Right lobe of liver (tissue), 6 donors: ENCODE measurements at regions not wholly inside any gene's neighbourhood (a gene's known extent, or its start where the extent isn't known, plus 50 kb on each side); places are given as distances from the start of the nearest gene placed in this dataset.

Experiments used
- ATAC-seq, 4 donors: fragments of 200-7000 bp; cut with Tn5 transposase; one replicate each; pipeline ENCODE4 v1.9.1; 2020; ENCODE audit warnings: mild to moderate bottlenecking in 4 of 4, moderate library complexity in 4 of 4
- DNase-seq, 3 donors: peaks; one replicate each; pipeline ENCODE4 v3.0.0-alpha.2; 2020
- H3K27ac ChIP-seq, 3 donors: fragments of 200-600 bp; one replicate each; pipeline ENCODE4 v1.8.0; 2022
- H3K27me3 ChIP-seq, 2 donors: fragments of 200-600 bp; one replicate each; pipeline ENCODE4 v1.8.0; 2022
- H3K36me3 ChIP-seq, 4 donors: fragments of 200-600 bp; sonication (generic) in 1 of 4; one replicate each; pipeline versions ENCODE4 v1.5.1 to v1.8.0; 2017 to 2022; ENCODE audit warnings: control low read depth in 1 of 4
- H3K4me1 ChIP-seq, 4 donors: fragments of 200-600 bp; sonication (generic) in 1 of 4; one replicate each; pipeline versions ENCODE4 v1.5.1 to v1.8.0; 2017 to 2022; ENCODE audit warnings: control low read depth in 1 of 4
- H3K4me3 ChIP-seq, 3 donors: fragments of 200-600 bp; one replicate each; pipeline ENCODE4 v1.8.0; 2022
- H3K9me3 ChIP-seq, 4 donors: fragments of 200-600 bp; sonication (generic) in 1 of 4; one replicate each; pipeline versions ENCODE4 v1.5.1 to v1.8.0; 2017 to 2022; ENCODE audit warnings: control low read depth in 1 of 4
- CTCF ChIP-seq, 4 donors: fragments of 200-600 bp in 3 of 4; fragments of 450-650 bp in 1 of 4; IDR thresholded peaks; one replicate each; pipeline versions ENCODE4 v1.5.1 to v1.8.0; 2016 to 2022; ENCODE audit warnings: antibody characterized with exemption in 4 of 4, mild to moderate bottlenecking in 2 of 4
- POLR2A ChIP-seq: fragments of 450-650 bp; IDR thresholded peaks from one replicate; pipeline ENCODE4 v1.6.1; 2017; ENCODE audit warnings: antibody characterized with exemption, mild to moderate bottlenecking
- WGBS: methylation state at CpG from one replicate; pipeline ENCODE4 v1.1.6; 2018; ENCODE audit warnings: low coverage, low lambda C conversion rate; ENCODE audit not compliant: insufficient coverage; ENCODE audit errors: missing lambda C conversion rate; 5-methylcytosine and 5-hydroxymethylcytosine counted together
- intact Hi-C, 2 donors: fragments of 100-400 bp; cut with DNase I; formaldehyde crosslinking; loops; one replicate each; pipeline versions ENCODE4 v1.11.2 to v1.14.1; 2022
- microRNA counts: library from miRNA; unstranded; fragments of <30 nt; microRNA quantifications from one replicate; lab custom pipeline; 2016
- microRNA-seq, 2 donors: library from miRNA; unstranded; fragments of <30 nt; microRNA quantifications; one replicate each; pipeline ENCODE4, GENCODE V29; 2019 to 2020
- small RNA-seq, 2 experiments: library from RNA; depleted of rRNA; stranded (forward); fragments of <200 nt; gene quantifications; one replicate each; pipeline ENCODE3, GENCODE V24; 2016
- donor health status: DM: no; HTN: yes; CAD: no.
- donor health status: DM: no; HTN: no; CAD: no.
- donor health status: DM: no; HTN: no; CAD: no.
- donor health status: DM: no; HTN: yes; CAD: no.
- donor health status: DM: no; HTN: yes; CAD: no.

DNA sequence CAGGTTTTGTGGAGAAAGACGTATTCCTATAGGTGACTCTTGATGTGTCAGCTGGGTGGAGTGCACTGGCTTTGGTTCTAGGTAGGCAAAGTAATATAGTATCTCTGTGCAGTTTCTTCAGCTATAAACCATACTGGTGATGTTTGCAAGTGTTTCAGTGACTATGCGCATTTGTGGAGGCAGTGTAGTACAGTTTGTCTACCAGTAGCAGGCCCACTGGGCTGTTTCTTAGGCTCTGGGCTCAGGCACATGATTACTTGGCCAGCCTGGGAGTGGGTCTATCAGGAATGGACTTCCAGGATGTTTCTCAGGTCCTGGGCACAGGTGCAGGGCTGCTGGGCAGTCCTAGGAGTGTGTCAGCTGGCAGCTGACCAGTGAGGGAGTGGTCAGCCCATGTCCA, 51.9 kb upstream of the INTU start:
- Histone ChIP-seq H3K36me3 (no peaks in the 10 kb centered on the region), H3K9me3 (no peaks in the 10 kb centered on the region), H3K27me3 (no peaks in the 10 kb centered on the region), H3K27ac (no peak overlapping the region), H3K4me1 (no peaks in the 10 kb centered on the region), H3K4me3 (no peak overlapping the region)
- DNase-seq (no peak), ATAC-seq (no peak)
- no peak for TF ChIP-seq POLR2A
- TF ChIP-seq CTCF (IDR thresholded peaks at IDR 0.05) = no peak
- intact Hi-C loops = no loop called here
- WGBS = 70% methylated on average over 2 of the region's 2 CpGs

MicroRNA genes in the stretch of these regions (microRNA counts, 767-probe panel; counts per million panel counts)
- microRNA hsa-miR-2054 (lab: Ali Mortazavi, UCI) = 237 counts per million

Small RNA genes in the stretch of these regions (microRNA-seq; reads per million reads assigned to microRNA genes)
- 0 reads per million in 2 donors for gene MIR2054

Small RNA genes in the stretch of these regions (small RNA-seq; reads per million reads assigned to genes)
- 0 reads per million in 2 experiments for gene RF00019
